CD4-positive, alpha-beta memory T cell (primary cell): ENCODE measurements at regions not wholly inside any gene's neighbourhood (a gene's known extent, or its start where the extent isn't known, plus 50 kb on each side); places are given as distances from the start of the nearest gene placed in this dataset.

Experiments used
- CTCF ChIA-PET: fragments of 350-600 bp; sonication (Branson Sonifier 250); formaldehyde crosslinking; loops from one replicate; lab custom pipeline; 2021; ENCODE audit warnings: inconsistent platforms; ENCODE audit not compliant: partially characterized antibody; lab: Charles Lee
- POLR2A ChIA-PET: fragments of 350-600 bp; sonication (Branson Sonifier 250); formaldehyde crosslinking; loops from one replicate; lab custom pipeline; 2021; ENCODE audit not compliant: partially characterized antibody; lab: Charles Lee
- DNase-seq, 5 donors: peaks; one replicate each; pipeline versions ENCODE4 v3.0.0 to v3.0.0-alpha.2; 2020 to 2022; ENCODE audit warnings: mixed read lengths in 1 of 5
- H3K27ac ChIP-seq: one replicate; pipeline ENCODE4 v1.7.0; 2013; ENCODE audit warnings: low read depth, low read length
- H3K27me3 ChIP-seq: 2 replicates; pipeline ENCODE4 v1.7.0; 2013; ENCODE audit warnings: mild to moderate bottlenecking, low read length, moderate library complexity; ENCODE audit not compliant: insufficient read depth
- H3K36me3 ChIP-seq: 2 replicates; pipeline ENCODE4 v1.7.0; 2013; ENCODE audit warnings: mild to moderate bottlenecking, low read length, moderate library complexity; ENCODE audit not compliant: insufficient read depth
- H3K4me1 ChIP-seq: 2 replicates; pipeline ENCODE4 v1.7.0; 2013; ENCODE audit warnings: mild to moderate bottlenecking, low read length, moderate library complexity; ENCODE audit not compliant: insufficient read depth
- H3K4me3 ChIP-seq, 2 donors: one replicate each; pipeline ENCODE4 v1.7.0; 2013; ENCODE audit warnings: low read length in 2 of 2, mild to moderate bottlenecking in 1 of 2
- H3K9me3 ChIP-seq, 2 donors: one replicate each; pipeline ENCODE4 v1.7.0; 2013; ENCODE audit warnings: low read length in 2 of 2, control low read depth in 1 of 2; ENCODE audit not compliant: control insufficient read depth in 1 of 2
- H3K27ac Mint-ChIP-seq, 7 donors: one replicate each; pipeline ENCODE4 v1.8.0; 2020 to 2021; ENCODE audit warnings: mixed read lengths in 7 of 7, mild to moderate bottlenecking in 6 of 7, inconsistent platforms in 3 of 7, moderate library complexity in 3 of 7
- H3K27me3 Mint-ChIP-seq, 2 donors: one replicate each; pipeline ENCODE4 v1.8.0; 2020 to 2021; ENCODE audit warnings: mixed read lengths in 2 of 2
- H3K36me3 Mint-ChIP-seq, 2 donors: one replicate each; pipeline ENCODE4 v1.8.0; 2020 to 2021; ENCODE audit warnings: mixed read lengths in 2 of 2, inconsistent platforms in 1 of 2, mild to moderate bottlenecking in 1 of 2
- H3K4me1 Mint-ChIP-seq, 4 donors: one replicate each; pipeline ENCODE4 v1.8.0; 2020 to 2021; ENCODE audit warnings: mixed read lengths in 4 of 4, mild to moderate bottlenecking in 1 of 4
- H3K4me3 Mint-ChIP-seq, 8 donors: one replicate each; pipeline ENCODE4 v1.8.0; 2020 to 2021; ENCODE audit warnings: mixed read lengths in 8 of 8, mild to moderate bottlenecking in 7 of 8, moderate library complexity in 6 of 8, inconsistent platforms in 3 of 8
- H3K9me3 Mint-ChIP-seq, 8 donors: one replicate each; pipeline ENCODE4 v1.8.0; 2020 to 2021; ENCODE audit warnings: mixed read lengths in 8 of 8, mild to moderate bottlenecking in 5 of 8, inconsistent platforms in 3 of 8, moderate library complexity in 1 of 8
- intact Hi-C: fragments of 100-400 bp; cut with micrococcal nuclease; formaldehyde crosslinking; loops from one replicate; pipeline ENCODE4 v1.15.1; 2023

DNA sequence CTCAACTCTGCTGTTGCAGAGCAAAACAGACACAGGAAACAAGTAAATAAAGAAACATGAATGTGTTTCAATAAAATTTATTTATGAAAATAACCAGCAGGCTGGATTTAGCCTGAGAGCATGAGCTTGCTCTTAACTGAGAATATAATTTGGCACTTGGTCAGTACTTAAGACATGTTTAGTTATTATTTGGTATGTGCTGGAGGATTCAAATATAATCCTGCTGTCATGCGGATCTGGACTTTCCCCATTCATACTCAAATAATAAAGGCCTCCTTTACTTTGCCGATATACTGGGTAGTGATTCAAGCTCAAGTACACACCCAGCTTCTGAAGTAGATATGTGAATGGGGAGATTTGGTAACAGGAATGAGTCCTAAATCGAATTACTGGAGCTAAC is 465.5 kb upstream of the HS3ST1 start:
- ChIA-PET CTCF (no interaction called here), POLR2A (no interaction called here)
- no peak for DNase-seq
- H3K27me3 Mint-ChIP-seq, result no peaks in the 10 kb centered on the region
- H3K27me3 ChIP-seq, result no peaks in the 10 kb centered on the region
- no peak overlapping the region for H3K27ac ChIP-seq
- H3K27ac Mint-ChIP-seq, result no peak overlapping the region
- H3K9me3 Mint-ChIP-seq, result peaks cover 0 to 11% (median 5%) of the 10 kb centered on the region in 8 donors
- H3K4me3 ChIP-seq, result no peak overlapping the region
- intact Hi-C loops, result no loop called here
- no peaks in the 10 kb centered on the region for H3K4me1 ChIP-seq
- H3K4me1 Mint-ChIP-seq, result no peaks in the 10 kb centered on the region
- H3K9me3 ChIP-seq, result no peaks in the 10 kb centered on the region
- H3K4me3 Mint-ChIP-seq, result no peak overlapping the region
- no peaks in the 10 kb centered on the region for H3K36me3 ChIP-seq
- no peaks in the 10 kb centered on the region for H3K36me3 Mint-ChIP-seq

DNA sequence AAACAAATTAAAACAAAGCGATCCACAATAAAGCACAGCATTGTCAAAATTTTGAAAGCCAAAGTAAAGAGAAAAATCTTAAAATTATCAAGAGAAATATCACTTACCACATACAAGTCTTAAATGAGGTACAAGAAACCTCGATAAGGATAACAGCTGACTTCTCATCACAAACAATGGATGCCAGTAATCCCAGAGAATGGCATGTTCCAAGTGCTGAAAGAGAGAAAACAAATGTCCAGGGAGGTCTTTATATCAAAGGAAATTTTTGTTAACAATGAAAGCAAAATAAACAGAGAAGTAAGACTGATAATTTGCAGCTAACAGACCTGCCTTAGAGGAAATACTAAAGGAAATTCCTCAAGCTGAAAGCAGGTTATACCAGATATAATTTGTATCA is 460.4 kb upstream of the HS3ST1 start:
- H3K4me1 Mint-ChIP-seq, result no peaks in the 10 kb centered on the region

DNA sequence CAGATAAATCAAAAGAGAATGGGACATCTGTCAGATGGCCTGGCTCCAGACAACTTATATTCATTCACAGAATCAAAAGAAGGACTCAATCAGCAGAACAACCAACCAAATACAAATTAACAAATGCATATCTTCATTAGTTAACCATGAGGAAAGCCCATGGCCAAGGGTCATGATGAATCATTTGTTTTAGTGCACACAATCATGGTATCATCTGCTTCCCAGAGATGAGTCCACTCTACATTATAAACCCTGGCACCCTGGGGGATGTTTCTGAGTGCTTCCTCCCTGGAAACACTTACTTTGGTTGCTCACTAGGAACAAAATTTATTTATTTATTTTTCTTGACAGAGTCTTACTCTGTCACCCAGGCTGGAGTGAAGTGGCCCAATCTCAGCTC is 453.3 kb upstream of the HS3ST1 start:
- ChIA-PET CTCF (no interaction called here), POLR2A (no interaction called here)
- Mint-ChIP-seq H3K9me3 (peaks cover 0 to 3% (median 2%) of the 10 kb centered on the region in 8 donors), H3K27ac (no peak overlapping the region), H3K27me3 (no peaks in the 10 kb centered on the region), H3K36me3 (no peaks in the 10 kb centered on the region), H3K4me1 (no peaks in the 10 kb centered on the region), H3K4me3 (no peak overlapping the region)
- intact Hi-C loops, result no loop called here
- Histone ChIP-seq H3K27me3 (no peaks in the 10 kb centered on the region), H3K4me3 (no peak overlapping the region), H3K4me1 (no peaks in the 10 kb centered on the region), H3K27ac (no peak overlapping the region), H3K9me3 (no peaks in the 10 kb centered on the region), H3K36me3 (no peaks in the 10 kb centered on the region)
- DNase-seq, result no peak

More for the DNA sequence above, 460.4 kb upstream of the HS3ST1 start:
- H3K9me3 Mint-ChIP-seq, result peaks cover 0 to 5% (median 2%) of the 10 kb centered on the region in 8 donors
- H3K36me3 ChIP-seq, result no peaks in the 10 kb centered on the region
- ChIA-PET CTCF (no interaction called here), POLR2A (no interaction called here)
- H3K4me3 Mint-ChIP-seq, result no peak overlapping the region
- no peaks in the 10 kb centered on the region for H3K4me1 ChIP-seq
- DNase-seq, result no peak
- no peaks in the 10 kb centered on the region for H3K27me3 ChIP-seq
- H3K36me3 Mint-ChIP-seq, result no peaks in the 10 kb centered on the region
- no peaks in the 10 kb centered on the region for H3K9me3 ChIP-seq
- H3K4me3 ChIP-seq, result no peak overlapping the region
- no peak overlapping the region for H3K27ac ChIP-seq
- H3K27ac Mint-ChIP-seq, result no peak overlapping the region
- intact Hi-C loops, result no loop called here
- H3K27me3 Mint-ChIP-seq, result no peaks in the 10 kb centered on the region

DNA sequence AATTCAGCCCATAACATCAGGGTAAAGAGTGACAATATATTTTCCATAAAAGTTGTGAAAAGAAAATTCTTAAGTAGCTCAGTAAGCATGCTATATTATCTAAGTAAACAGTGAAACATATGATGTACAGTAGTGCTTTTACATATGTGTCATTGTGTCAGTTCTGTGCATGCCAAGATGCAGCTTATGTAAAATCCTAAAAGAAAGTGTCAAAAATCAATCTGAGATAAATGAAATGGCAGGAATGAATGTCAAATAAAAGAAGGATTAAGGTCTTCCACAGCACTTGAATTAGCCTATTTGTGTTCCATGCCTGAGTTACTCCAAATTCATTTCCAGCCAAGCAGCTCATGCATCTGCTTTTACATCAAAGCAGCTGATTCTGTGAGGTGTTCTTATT is 452.7 kb upstream of the HS3ST1 start:
- H3K27me3 Mint-ChIP-seq, result no peaks in the 10 kb centered on the region
- CTCF ChIA-PET, result no interaction called here
- H3K4me3 ChIP-seq, result no peak overlapping the region
- no peak overlapping the region for H3K27ac ChIP-seq
- H3K4me3 Mint-ChIP-seq, result no peak overlapping the region
- H3K36me3 ChIP-seq, result no peaks in the 10 kb centered on the region
- POLR2A ChIA-PET, result no interaction called here
- no peaks in the 10 kb centered on the region for H3K9me3 ChIP-seq
- no peaks in the 10 kb centered on the region for H3K36me3 Mint-ChIP-seq
- no peaks in the 10 kb centered on the region for H3K27me3 ChIP-seq
- no peaks in the 10 kb centered on the region for H3K4me1 Mint-ChIP-seq
- peaks cover 2 to 8% (median 6%) of the 10 kb centered on the region in 8 donors for H3K9me3 Mint-ChIP-seq
- no peak overlapping the region for H3K27ac Mint-ChIP-seq
- DNase-seq, result no peak
- intact Hi-C loops, result no loop called here
- no peaks in the 10 kb centered on the region for H3K4me1 ChIP-seq

DNA sequence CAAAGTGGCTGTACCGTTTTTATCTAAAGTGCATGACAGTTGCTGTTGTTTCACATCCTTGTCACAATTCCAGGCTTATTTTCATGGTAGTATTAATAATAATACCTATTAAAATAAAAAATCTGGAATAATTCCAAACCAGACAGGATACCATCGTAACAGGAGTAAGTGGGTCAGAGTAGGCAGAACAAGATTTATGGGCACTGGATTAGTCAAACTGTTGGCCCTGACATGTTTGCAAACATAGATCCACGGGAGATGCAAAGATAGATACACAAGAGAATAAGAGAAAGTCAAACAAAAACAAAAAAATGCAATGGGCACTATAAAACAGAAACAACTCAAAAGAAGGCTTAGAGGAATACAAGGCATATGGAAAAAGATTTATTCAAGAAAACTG is 449.5 kb upstream of the HS3ST1 start:
- H3K27ac ChIP-seq, result no peak overlapping the region
- no peaks in the 10 kb centered on the region for H3K9me3 ChIP-seq
- H3K9me3 Mint-ChIP-seq, result peaks cover 0 to 17% (median 9%) of the 10 kb centered on the region in 8 donors
- ChIA-PET POLR2A (no interaction called here), CTCF (no interaction called here)
- no peak overlapping the region for H3K4me3 ChIP-seq
- H3K27ac Mint-ChIP-seq, result no peak overlapping the region
- H3K36me3 Mint-ChIP-seq, result no peaks in the 10 kb centered on the region
- H3K27me3 ChIP-seq, result no peaks in the 10 kb centered on the region
- H3K36me3 ChIP-seq, result no peaks in the 10 kb centered on the region
- H3K27me3 Mint-ChIP-seq, result no peaks in the 10 kb centered on the region
- H3K4me1 ChIP-seq, result no peaks in the 10 kb centered on the region
- no peaks in the 10 kb centered on the region for H3K4me1 Mint-ChIP-seq
- intact Hi-C loops, result no loop called here
- no peak for DNase-seq
- H3K4me3 Mint-ChIP-seq, result no peak overlapping the region

DNA sequence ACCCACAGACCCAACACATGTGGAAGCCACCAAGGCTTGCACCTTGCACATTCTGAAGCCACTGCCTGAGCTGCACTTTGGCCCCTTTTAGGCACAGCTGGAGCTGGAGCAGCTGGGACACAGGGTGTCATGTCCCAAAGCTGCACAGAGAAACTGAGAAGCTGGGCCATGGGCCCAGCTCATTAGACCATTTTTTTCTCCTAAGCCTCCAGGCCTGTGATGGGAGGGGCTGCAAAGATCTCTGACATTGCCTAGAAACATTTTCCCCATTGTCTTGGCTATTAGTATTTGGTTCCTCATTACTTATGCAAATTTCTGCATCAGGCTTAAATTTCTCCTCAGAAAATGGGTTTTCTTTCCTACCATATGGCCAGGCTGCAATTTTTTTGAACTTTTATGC is 447.4 kb upstream of the HS3ST1 start:
- Histone ChIP-seq H3K27ac (no peak overlapping the region), H3K36me3 (no peaks in the 10 kb centered on the region), H3K9me3 (no peaks in the 10 kb centered on the region), H3K27me3 (no peaks in the 10 kb centered on the region), H3K4me3 (no peak overlapping the region), H3K4me1 (no peaks in the 10 kb centered on the region)
- Mint-ChIP-seq H3K9me3 (peaks cover 0 to 17% (median 9%) of the 10 kb centered on the region in 8 donors), H3K4me1 (no peaks in the 10 kb centered on the region), H3K27ac (no peak overlapping the region), H3K27me3 (no peaks in the 10 kb centered on the region), H3K36me3 (no peaks in the 10 kb centered on the region), H3K4me3 (no peak overlapping the region)
- intact Hi-C loops, result no loop called here
- CTCF ChIA-PET, result no interaction called here
- DNase-seq, result no peak
- POLR2A ChIA-PET, result no interaction called here

DNA sequence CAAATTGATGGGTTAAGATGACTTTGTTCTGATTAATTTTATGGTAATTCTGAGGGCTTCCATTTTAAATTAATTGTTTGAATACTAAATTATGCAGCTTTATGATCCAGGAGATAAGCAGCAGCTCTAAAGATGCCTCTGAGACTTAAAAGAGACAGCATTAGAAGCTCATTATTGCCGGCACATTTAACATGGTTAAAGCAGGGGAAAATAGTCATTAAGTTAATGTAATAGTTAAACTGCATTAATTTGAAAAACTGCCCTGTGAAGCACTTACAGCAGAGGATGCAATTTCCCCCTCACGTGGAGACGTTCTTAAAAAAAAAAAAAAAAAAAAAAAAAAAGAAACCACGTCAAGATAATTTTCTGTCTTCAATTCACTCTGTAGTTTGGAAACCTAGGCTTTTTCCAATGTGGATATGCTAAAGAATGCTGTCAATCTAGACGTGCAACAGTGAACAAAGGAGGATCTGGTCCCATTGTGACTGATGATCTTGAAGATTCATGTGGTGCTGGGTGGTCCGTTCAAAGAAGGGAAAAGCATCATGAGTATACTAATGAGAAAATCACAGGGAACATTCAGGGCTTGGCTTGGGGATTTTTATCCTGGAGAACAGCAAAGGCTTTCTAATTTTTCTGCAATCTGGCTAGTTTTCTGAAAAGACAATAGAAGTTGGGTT is 440.6 kb upstream of the HS3ST1 start:
- no peak overlapping the region for H3K4me3 ChIP-seq
- Mint-ChIP-seq H3K4me3 (no peak overlapping the region), H3K4me1 (no peaks in the 10 kb centered on the region), H3K9me3 (peaks cover 0 to 5% (median 0%) of the 10 kb centered on the region in 8 donors), H3K27me3 (no peaks in the 10 kb centered on the region), H3K27ac (no peak overlapping the region), H3K36me3 (no peaks in the 10 kb centered on the region)
- no peak overlapping the region for H3K27ac ChIP-seq
- intact Hi-C loops, result no loop called here
- ChIA-PET CTCF (interaction anchor here (0.6 kb wide), 1 partner anchor 21 kb away, joined by 3 read pairs; no protein-coding TSS in a partner anchor), POLR2A (no interaction called here)
- no peak for DNase-seq
- H3K4me1 ChIP-seq, result no peaks in the 10 kb centered on the region
- H3K9me3 ChIP-seq, result no peaks in the 10 kb centered on the region
- no peaks in the 10 kb centered on the region for H3K27me3 ChIP-seq
- no peaks in the 10 kb centered on the region for H3K36me3 ChIP-seq
